Pancreas (tissue), 10 donors: ENCODE measurements at regions not wholly inside any gene's neighbourhood (a gene's known extent, or its start where the extent isn't known, plus 50 kb on each side); places are given as distances from the start of the nearest gene placed in this dataset.
A peak's percentile ranks its signal among the peaks of the same experiment; 100 is the strongest.

Experiments used
- ATAC-seq, 4 donors: fragments of 200-7000 bp; cut with Tn5 transposase; one replicate each; pipeline versions ENCODE4 v1.8.0 to v1.9.1; 2020; ENCODE audit warnings: mild to moderate bottlenecking in 4 of 4, moderate library complexity in 4 of 4
- DNase-seq, 6 donors: peaks; one replicate each; pipeline ENCODE4 v3.0.0-alpha.2; 2020
- FAIRE-seq: peaks from 2 replicates; lab custom pipeline; 2012; peaks lifted over from hg19 to GRCh38; lab: Jason Lieb, UNC
- H3K27ac ChIP-seq, 4 donors: fragments of 200-600 bp; sonication (generic); 1 replicate in 3 of 4; 2 replicates in 1 of 4; pipeline versions ENCODE4 v1.5.0 to v1.8.0; 2020
- H3K27me3 ChIP-seq, 4 donors: fragments of 200-600 bp; one replicate each; pipeline ENCODE4 v1.8.0; 2021
- H3K36me3 ChIP-seq, 3 donors: fragments of 200-600 bp; sonication (generic) in 1 of 3; one replicate each; pipeline versions ENCODE4 v1.5.0 to v1.8.0; 2020 to 2021
- H3K4me1 ChIP-seq, 3 donors: fragments of 200-600 bp; one replicate each; pipeline ENCODE4 v1.8.0; 2021
- H3K4me3 ChIP-seq, 4 donors: fragments of 200-600 bp; sonication (generic) in 2 of 4; one replicate each; pipeline versions ENCODE4 v1.5.0 to v1.8.0; 2020 to 2021
- H3K9me3 ChIP-seq, 4 donors: fragments of 200-600 bp; one replicate each; pipeline ENCODE4 v1.8.0; 2021
- CTCF ChIP-seq, 4 donors: fragments of 200-600 bp; sonication (generic) in 3 of 4; IDR thresholded peaks; one replicate each; pipeline versions ENCODE4 v1.5.0 to v1.8.0; 2021; ENCODE audit warnings: antibody characterized with exemption in 4 of 4
- WGBS, 2 donors: extraction: QIAGEN DNeasy Blood & Tissue Kit; methylation state at CpG; one replicate each; pipeline ENCODE4 v1.1.7; 2013; 5-methylcytosine and 5-hydroxymethylcytosine counted together
- intact Hi-C, 3 donors: fragments of 100-400 bp; cut with DNase I; formaldehyde crosslinking; loops; one replicate each; pipeline versions ENCODE4 v1.11.1 to v1.14.2; 2022
- donor health status: healthy with polysubstance abuse.
- donor health status: DM: no; HTN: no; CAD: no; lungs with moderate emphysema.
- donor health status: DM: no; HTN: no; CAD: no.
- donor health status: control.
- donor health status: control.
- donor health status: Bipolar disorder and iron deficiency.
- donor health status: DM: yes; HTN: yes; CAD: no.
- donor health status: DM: no; HTN: no; CAD: no.
- donor health status: DM: no; HTN: no; CAD: no.
- donor health status: DM: yes; HTN: yes; CAD: no.

- H3K4me1 ChIP-seq, result peaks cover 0 to 4% (median 0%) of the 10 kb centered on the region in 3 donors
- ATAC-seq, result no peak
- H3K4me3 ChIP-seq, result no peak overlapping the region
- no peaks in the 10 kb centered on the region for H3K9me3 ChIP-seq
- no peak for DNase-seq
- no peaks in the 10 kb centered on the region for H3K36me3 ChIP-seq
- WGBS, 2 donors, result 78 to 82% methylated on average over 4 of the region's 4 CpGs
- intact Hi-C loops, result no loop called here
- no peak for FAIRE-seq
- no peak overlapping the region for H3K27ac ChIP-seq
- H3K27me3 ChIP-seq, result no peaks in the 10 kb centered on the region
- no peak for TF ChIP-seq CTCF (IDR thresholded peaks at IDR 0.05)
Observed at GRCh38 chr3:148455098-148455497, 242.6 kb upstream of the AGTR1 start.

GRCh38 chr3:148457886-148458285 is 239.8 kb upstream of the AGTR1 start:
- Histone ChIP-seq H3K36me3 (no peaks in the 10 kb centered on the region), H3K4me3 (no peak overlapping the region), H3K27me3 (no peaks in the 10 kb centered on the region), H3K27ac (no peak overlapping the region), H3K4me1 (no peaks in the 10 kb centered on the region), H3K9me3 (no peaks in the 10 kb centered on the region)
- intact Hi-C loops, result no loop called here
- 54 to 64% methylated on average over 1 of the region's 1 CpG for WGBS, 2 donors
- FAIRE-seq, result peak; percentile 13
- no peak for ATAC-seq
- no peak for DNase-seq
- TF ChIP-seq CTCF (IDR thresholded peaks at IDR 0.05), result no peak

- peak in 1 of 4 donors; percentile 8 for TF ChIP-seq CTCF (IDR thresholded peaks at IDR 0.05)
- intact Hi-C loops, result no loop called here
- Histone ChIP-seq H3K36me3 (no peaks in the 10 kb centered on the region), H3K27me3 (no peaks in the 10 kb centered on the region), H3K27ac (no peak overlapping the region), H3K9me3 (no peaks in the 10 kb centered on the region), H3K4me1 (no peaks in the 10 kb centered on the region), H3K4me3 (no peak overlapping the region)
- 70 to 85% methylated on average over 1 of the region's 1 CpG for WGBS, 2 donors
- DNase-seq, result no peak
- ATAC-seq, result no peak
- no peak for FAIRE-seq
Observed at GRCh38 chr3:148459931-148460513, 237.7 kb upstream of the AGTR1 start.

GRCh38 chr3:148460686-148461085 is 237.0 kb upstream of the AGTR1 start:
- H3K4me1 ChIP-seq, result no peaks in the 10 kb centered on the region
- no peak for TF ChIP-seq CTCF (IDR thresholded peaks at IDR 0.05)
- no peak for ATAC-seq
- H3K27me3 ChIP-seq, result no peaks in the 10 kb centered on the region
- no peaks in the 10 kb centered on the region for H3K36me3 ChIP-seq
- WGBS, 2 donors, result 84 to 90% methylated on average over 3 of the region's 3 CpGs
- DNase-seq, result no peak
- no peak overlapping the region for H3K27ac ChIP-seq
- H3K9me3 ChIP-seq, result no peaks in the 10 kb centered on the region
- no peak for FAIRE-seq
- H3K4me3 ChIP-seq, result no peak overlapping the region
- intact Hi-C loops, result no loop called here

GRCh38 chr3:148464246-148464645 is 233.5 kb upstream of the AGTR1 start:
- H3K27me3 ChIP-seq, result no peaks in the 10 kb centered on the region
- DNase-seq (no peak), FAIRE-seq (no peak), ATAC-seq (no peak)
- H3K4me3 ChIP-seq, result no peak overlapping the region
- H3K27ac ChIP-seq, result no peak overlapping the region
- no peaks in the 10 kb centered on the region for H3K36me3 ChIP-seq
- H3K4me1 ChIP-seq, result no peaks in the 10 kb centered on the region
- intact Hi-C loops, result no loop called here
- WGBS, 2 donors, result 63 to 93% methylated on average over 2 of the region's 2 CpGs
- no peaks in the 10 kb centered on the region for H3K9me3 ChIP-seq
- no peak for TF ChIP-seq CTCF (IDR thresholded peaks at IDR 0.05)
